Kidney (tissue), 13 donors: ENCODE measurements at regions not wholly inside any gene's neighbourhood (a gene's known extent, or its start where the extent isn't known, plus 50 kb on each side); places are given as distances from the start of the nearest gene placed in this dataset.
"Not testable (repeated sequence)": the region's sequence is repeated elsewhere in the genome, so short reads cannot be mapped to it uniquely, and the experiment has no call there.

ENCODE experiments used
- DNase-seq, 5 donors: peaks; one replicate each; pipeline ENCODE4 v3.0.0-alpha.2; 2013 to 2020
- FAIRE-seq: peaks from 2 replicates; lab custom pipeline; 2012; peaks lifted over from hg19 to GRCh38; lab: Jason Lieb, UNC
- H3K27ac ChIP-seq, 2 donors: one replicate each; pipeline ENCODE4 v1.7.0; 2013; ENCODE audit warnings: low read depth in 2 of 2, low read length in 2 of 2, inconsistent platforms in 1 of 2
- H3K27me3 ChIP-seq: one replicate; pipeline ENCODE4 v1.7.1; 2013; ENCODE audit warnings: low read length, inconsistent platforms; ENCODE audit not compliant: control insufficient read depth, insufficient read depth
- H3K36me3 ChIP-seq, 3 donors: one replicate each; pipeline versions ENCODE4 v1.7.0 to v1.7.1; 2013; ENCODE audit warnings: low read length in 3 of 3, control low read depth in 1 of 3, inconsistent platforms in 1 of 3; ENCODE audit not compliant: insufficient read depth in 3 of 3, control insufficient read depth in 2 of 3
- H3K4me1 ChIP-seq, 3 donors: one replicate each; pipeline versions ENCODE4 v1.7.0 to v1.7.1; 2013; ENCODE audit warnings: low read length in 3 of 3, inconsistent platforms in 1 of 3, low read depth in 1 of 3; ENCODE audit not compliant: control insufficient read depth in 2 of 3, insufficient read depth in 2 of 3
- H3K4me3 ChIP-seq, 3 donors: one replicate each; pipeline versions ENCODE4 v1.7.0 to v1.8.1; 2013; ENCODE audit warnings: low read length in 3 of 3, control low read depth in 1 of 3, inconsistent platforms in 1 of 3
- H3K9ac ChIP-seq, 3 donors: one replicate each; pipeline versions ENCODE4 v1.7.0 to v1.7.1; 2013; ENCODE audit warnings: low read length in 3 of 3, control low read depth in 1 of 3, inconsistent platforms in 1 of 3
- H3K9me3 ChIP-seq, 3 donors: one replicate each; pipeline versions ENCODE4 v1.7.0 to v1.7.1; 2013; ENCODE audit warnings: low read length in 3 of 3, control low read depth in 1 of 3, inconsistent platforms in 1 of 3; ENCODE audit not compliant: control insufficient read depth in 2 of 3, insufficient read depth in 1 of 3
- intact Hi-C: fragments of 100-400 bp; cut with DNase I; formaldehyde crosslinking; loops from one replicate; pipeline ENCODE4 v1.11.1; 2022
- TF ChIP-seq, protein P1 (sequence below): IDR thresholded peaks from 3 replicates; pipeline ENCODE4 v1.5.1; 2012; ENCODE audit warnings: mild to moderate bottlenecking, moderate library complexity, borderline replicate concordance; ENCODE audit not compliant: insufficient read depth; ENCODE audit errors: extremely low read depth
- donor health status: control.
- donor health status: control.
- donor health status: control.
- donor health status: control.
- donor health status: control.
- donor health status: DM: yes; HTN: yes; CAD: no.
- donor health status: Normal renal cell carcinoma (clear cell type).

DNA sequence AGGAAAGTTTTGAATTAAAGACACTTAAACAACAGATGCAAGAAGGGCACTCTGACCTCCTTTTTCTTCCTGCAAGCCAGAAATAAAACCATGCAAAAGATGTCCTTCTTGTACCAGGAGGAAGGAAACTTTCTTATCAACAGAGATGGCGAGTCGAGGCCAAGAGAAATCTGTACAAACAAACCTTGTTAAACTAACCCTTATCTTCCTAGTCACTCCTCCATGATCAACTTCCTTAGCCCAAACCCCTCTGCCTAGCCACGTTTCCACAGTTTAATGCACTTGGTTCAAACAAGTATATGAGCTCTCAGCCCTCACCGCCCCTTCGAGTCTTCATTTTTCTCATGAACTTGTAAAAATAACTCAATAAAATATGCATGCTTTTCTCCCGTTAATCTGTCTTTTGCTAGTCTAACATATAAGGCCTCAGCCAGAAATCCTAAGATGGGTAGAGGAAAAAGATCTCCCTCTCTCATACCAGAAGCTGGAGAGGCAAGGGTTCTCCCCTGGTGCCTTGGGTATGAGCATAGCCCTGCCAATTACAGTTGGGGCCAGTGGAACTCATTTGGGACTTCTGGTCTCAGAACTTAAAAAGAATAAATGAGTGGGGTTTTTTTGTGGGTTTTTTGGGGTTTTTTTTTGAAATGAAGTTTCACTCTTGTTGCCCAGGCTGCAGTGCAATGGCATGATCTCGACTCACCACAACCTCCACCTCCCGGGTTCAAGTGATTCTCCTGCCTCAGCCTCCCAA is 141.7 kb upstream of the SOD1 start:
- Histone ChIP-seq H3K9ac (no peak overlapping the region), H3K4me1 (no peaks in the 10 kb centered on the region), H3K27ac (no peak overlapping the region), H3K9me3 (no peaks in the 10 kb centered on the region), H3K4me3 (no peak overlapping the region), H3K36me3 (no peaks in the 10 kb centered on the region), H3K27me3 (no peaks in the 10 kb centered on the region)
- TF ChIP-seq, protein P1, sequence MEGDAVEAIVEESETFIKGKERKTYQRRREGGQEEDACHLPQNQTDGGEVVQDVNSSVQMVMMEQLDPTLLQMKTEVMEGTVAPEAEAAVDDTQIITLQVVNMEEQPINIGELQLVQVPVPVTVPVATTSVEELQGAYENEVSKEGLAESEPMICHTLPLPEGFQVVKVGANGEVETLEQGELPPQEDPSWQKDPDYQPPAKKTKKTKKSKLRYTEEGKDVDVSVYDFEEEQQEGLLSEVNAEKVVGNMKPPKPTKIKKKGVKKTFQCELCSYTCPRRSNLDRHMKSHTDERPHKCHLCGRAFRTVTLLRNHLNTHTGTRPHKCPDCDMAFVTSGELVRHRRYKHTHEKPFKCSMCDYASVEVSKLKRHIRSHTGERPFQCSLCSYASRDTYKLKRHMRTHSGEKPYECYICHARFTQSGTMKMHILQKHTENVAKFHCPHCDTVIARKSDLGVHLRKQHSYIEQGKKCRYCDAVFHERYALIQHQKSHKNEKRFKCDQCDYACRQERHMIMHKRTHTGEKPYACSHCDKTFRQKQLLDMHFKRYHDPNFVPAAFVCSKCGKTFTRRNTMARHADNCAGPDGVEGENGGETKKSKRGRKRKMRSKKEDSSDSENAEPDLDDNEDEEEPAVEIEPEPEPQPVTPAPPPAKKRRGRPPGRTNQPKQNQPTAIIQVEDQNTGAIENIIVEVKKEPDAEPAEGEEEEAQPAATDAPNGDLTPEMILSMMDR = no peak
- intact Hi-C loops = no loop called here
- FAIRE-seq = no peak
- no peak for DNase-seq

DNA sequence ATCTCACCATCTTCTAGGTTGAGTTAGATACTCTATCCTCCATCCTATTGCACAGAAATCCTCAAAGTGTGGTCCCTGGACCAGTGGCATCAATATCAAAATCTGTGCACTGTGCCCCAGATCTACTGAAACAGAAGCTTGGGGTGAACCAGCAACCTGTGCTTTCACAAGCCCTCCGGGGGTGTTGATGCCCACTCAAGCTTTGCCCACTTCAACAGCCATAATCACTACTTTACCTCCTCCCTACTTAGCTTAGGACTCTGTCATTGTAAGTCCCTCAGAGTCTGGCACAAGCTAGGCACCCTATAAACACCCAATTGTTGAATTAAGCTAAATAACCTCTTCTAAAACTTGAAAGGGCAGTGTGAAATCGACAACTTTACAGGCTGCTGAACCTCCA is 144.2 kb upstream of the SOD1 start:
- Histone ChIP-seq H3K9me3 (no peaks in the 10 kb centered on the region), H3K36me3 (no peaks in the 10 kb centered on the region), H3K9ac (no peak overlapping the region), H3K27ac (no peak overlapping the region), H3K4me1 (no peaks in the 10 kb centered on the region), H3K4me3 (no peak overlapping the region), H3K27me3 (no peaks in the 10 kb centered on the region)
- intact Hi-C loops = no loop called here
- FAIRE-seq = no peak
- TF ChIP-seq, protein P1 = no peak
- DNase-seq = no peak

DNA sequence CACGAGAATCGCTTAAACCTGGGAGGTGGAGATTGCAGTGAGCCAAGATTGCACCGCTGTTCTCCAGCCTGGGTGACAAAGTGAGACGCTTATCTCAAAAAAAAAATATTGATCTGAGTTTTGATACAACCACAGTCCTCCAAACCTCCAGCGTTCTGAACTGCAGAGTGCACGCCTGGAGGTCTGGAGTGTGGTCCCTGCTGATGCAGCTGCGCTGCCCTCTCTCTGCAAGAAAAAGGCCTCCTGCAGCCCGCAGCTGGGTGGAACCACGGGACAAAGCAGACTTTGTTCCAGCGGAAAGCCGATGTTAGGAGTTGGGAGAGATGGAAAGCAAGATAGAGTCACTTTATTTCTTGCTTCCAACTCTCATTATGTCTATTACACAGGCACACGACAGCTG is 144.9 kb upstream of the SOD1 start:
- Histone ChIP-seq H3K4me1 (no peaks in the 10 kb centered on the region), H3K9me3 (no peaks in the 10 kb centered on the region), H3K36me3 (no peaks in the 10 kb centered on the region), H3K9ac (no peak overlapping the region), H3K27me3 (no peaks in the 10 kb centered on the region), H3K4me3 (no peak overlapping the region), H3K27ac (no peak overlapping the region)
- FAIRE-seq = no peak
- intact Hi-C loops = no loop called here
- peak in 4 of 5 donors; percentile 64 to 69 (median 67) for DNase-seq
- TF ChIP-seq, protein P1 = no peak

DNA sequence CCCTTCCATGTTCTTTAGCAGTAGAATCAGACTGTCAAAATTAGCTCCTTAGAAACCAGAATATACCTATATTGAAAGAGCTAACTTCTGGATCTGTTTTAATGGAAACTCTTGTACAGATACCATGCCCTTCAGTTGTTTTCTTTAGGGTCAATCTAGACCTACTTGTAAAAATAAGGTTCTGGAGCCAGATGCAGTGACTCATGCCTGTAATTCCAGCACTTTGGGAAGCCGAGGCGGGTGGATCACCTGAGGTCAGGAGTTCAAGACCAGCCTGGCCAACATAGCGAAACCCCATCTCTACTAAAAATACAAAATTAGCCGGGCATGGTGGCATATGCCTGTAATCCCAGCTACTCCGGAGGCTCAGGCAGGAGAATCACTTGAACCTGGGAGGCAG is 146.0 kb upstream of the SOD1 start:
- intact Hi-C loops, H3K4me3 ChIP-seq: not testable (repeated sequence)

DNA sequence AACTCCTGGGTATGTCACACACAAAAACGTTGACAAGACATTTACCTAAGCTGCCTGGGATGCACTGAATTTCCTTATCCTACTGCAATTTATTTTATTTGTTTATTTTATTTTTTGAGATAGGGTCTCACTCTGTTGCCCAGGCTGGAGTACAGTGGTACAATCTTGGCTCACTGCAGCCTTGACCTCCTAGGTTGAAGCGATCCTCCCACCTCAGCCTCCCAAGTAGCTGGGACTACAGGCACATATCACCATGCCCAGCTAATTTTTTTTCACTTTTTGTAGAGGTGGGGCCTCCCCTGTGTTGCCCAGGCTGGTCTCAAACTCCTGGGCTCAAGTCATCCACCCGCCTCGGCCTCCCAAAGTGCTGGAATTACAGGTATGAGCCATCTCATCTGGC is 147.5 kb upstream of the SOD1 start:
- H3K27ac ChIP-seq, H3K4me3 ChIP-seq, H3K9ac ChIP-seq, H3K27me3 ChIP-seq, DNase-seq, H3K4me1 ChIP-seq, intact Hi-C loops, H3K36me3 ChIP-seq, H3K9me3 ChIP-seq, FAIRE-seq: not testable (repeated sequence)

More for the DNA sequence above, 146.0 kb upstream of the SOD1 start:
- not testable (repeated sequence) for H3K4me1 ChIP-seq, H3K9me3 ChIP-seq, FAIRE-seq, H3K27ac ChIP-seq, H3K27me3 ChIP-seq, DNase-seq, H3K9ac ChIP-seq, H3K36me3 ChIP-seq
